Hepatocyte (in vitro differentiated cells): ENCODE measurements at regions not wholly inside any gene's neighbourhood (a gene's known extent, or its start where the extent isn't known, plus 50 kb on each side); places are given as distances from the start of the nearest gene placed in this dataset.

Experiments
- DNase-seq: peaks from one replicate; pipeline ENCODE4 v3.0.0-alpha.2; 2016; ENCODE audit warnings: low spot score
- H2AFZ ChIP-seq: fragments of 200-600 bp; sonication (generic); 2 replicates; pipeline ENCODE4 v1.6.0; 2016; ENCODE audit warnings: antibody characterized with exemption, mild to moderate bottlenecking
- H3K27ac ChIP-seq: fragments of 200-600 bp; sonication (generic); 2 replicates; pipeline ENCODE4 v1.5.1; 2016; ENCODE audit warnings: mild to moderate bottlenecking
- H3K27me3 ChIP-seq: fragments of 200-600 bp; sonication (generic); 2 replicates; pipeline ENCODE4 v1.6.1; 2016
- H3K36me3 ChIP-seq: fragments of 200-600 bp; sonication (generic); replicated peaks from 2 replicates; pipeline ENCODE4 v1.5.1; 2016; ENCODE audit warnings: low read depth; ENCODE audit not compliant: insufficient read depth
- H3K4me1 ChIP-seq: fragments of 200-600 bp; sonication (generic); 2 replicates; pipeline ENCODE4 v1.5.1; 2016; ENCODE audit warnings: mild to moderate bottlenecking, moderate library complexity; ENCODE audit not compliant: insufficient read depth
- H3K4me2 ChIP-seq: fragments of 200-600 bp; sonication (generic); 2 replicates; pipeline ENCODE4 v1.6.0; 2016
- H3K4me3 ChIP-seq: fragments of 200-600 bp; sonication (generic); 2 replicates; pipeline ENCODE4 v1.5.1; 2016; ENCODE audit warnings: mild to moderate bottlenecking
- H3K79me2 ChIP-seq: fragments of 200-600 bp; sonication (generic); 2 replicates; pipeline ENCODE4 v1.6.0; 2017; ENCODE audit warnings: mild to moderate bottlenecking
- H3K9me2 ChIP-seq: fragments of 200-600 bp; sonication (generic); replicated peaks from 2 replicates; pipeline ENCODE4 v1.6.0; 2017; ENCODE audit warnings: mild to moderate bottlenecking; ENCODE audit not compliant: insufficient read depth
- H3K9me3 ChIP-seq: fragments of 200-600 bp; sonication (generic); 2 replicates; pipeline ENCODE4 v1.5.1; 2016; ENCODE audit warnings: low read depth, mild to moderate bottlenecking
- H4K20me1 ChIP-seq: fragments of 200-600 bp; sonication (generic); 2 replicates; pipeline ENCODE4 v1.6.0; 2016; ENCODE audit warnings: mild to moderate bottlenecking; ENCODE audit not compliant: insufficient read depth, poor library complexity, severe bottlenecking
- EZH2 ChIP-seq: fragments of 200-600 bp; sonication (generic); IDR thresholded peaks from 2 replicates; pipeline ENCODE4 v1.6.1; 2016; ENCODE audit warnings: antibody characterized with exemption, mild to moderate bottlenecking, borderline replicate concordance
- EZH2phosphoT487 ChIP-seq: fragments of 200-600 bp; sonication (generic); IDR thresholded peaks from one replicate; pipeline ENCODE4 v1.6.1; 2018; ENCODE audit warnings: antibody characterized with exemption, mild to moderate bottlenecking, low read depth, moderate library complexity; ENCODE audit not compliant: unreplicated experiment, severe bottlenecking
- WGBS: methylation state at CpG from one replicate; pipeline ENCODE4 v1.1.6; 2016; ENCODE audit warnings: low lambda C conversion rate; ENCODE audit errors: missing lambda C conversion rate; 5-methylcytosine and 5-hydroxymethylcytosine counted together
- TF ChIP-seq, protein P1 (sequence below): fragments of 200-600 bp; sonication (generic); IDR thresholded peaks from 2 replicates; pipeline ENCODE4 v1.5.1; 2016; ENCODE audit warnings: antibody characterized with exemption, mild to moderate bottlenecking; ENCODE audit not compliant: poor library complexity

GRCh38 chr5:93196986-93197385 is 384.0 kb downstream of the NR2F1-AS1 start:
- Histone ChIP-seq H3K79me2 (no peaks in the 10 kb centered on the region), H3K27ac (no peak overlapping the region), H3K9me3 (no peaks in the 10 kb centered on the region), H3K36me3 (no peaks in the 10 kb centered on the region), H3K4me1 (peaks cover 17% of the 10 kb centered on the region), H2AFZ (no peak overlapping the region), H3K9me2 (no peaks in the 10 kb centered on the region), H4K20me1 (no peaks in the 10 kb centered on the region), H3K4me2 (no peak overlapping the region), H3K27me3 (no peaks in the 10 kb centered on the region), H3K4me3 (no peak overlapping the region)
- no peak for DNase-seq
- 75% methylated on average over 1 of the region's 1 CpG for WGBS
- TF ChIP-seq, protein P1, sequence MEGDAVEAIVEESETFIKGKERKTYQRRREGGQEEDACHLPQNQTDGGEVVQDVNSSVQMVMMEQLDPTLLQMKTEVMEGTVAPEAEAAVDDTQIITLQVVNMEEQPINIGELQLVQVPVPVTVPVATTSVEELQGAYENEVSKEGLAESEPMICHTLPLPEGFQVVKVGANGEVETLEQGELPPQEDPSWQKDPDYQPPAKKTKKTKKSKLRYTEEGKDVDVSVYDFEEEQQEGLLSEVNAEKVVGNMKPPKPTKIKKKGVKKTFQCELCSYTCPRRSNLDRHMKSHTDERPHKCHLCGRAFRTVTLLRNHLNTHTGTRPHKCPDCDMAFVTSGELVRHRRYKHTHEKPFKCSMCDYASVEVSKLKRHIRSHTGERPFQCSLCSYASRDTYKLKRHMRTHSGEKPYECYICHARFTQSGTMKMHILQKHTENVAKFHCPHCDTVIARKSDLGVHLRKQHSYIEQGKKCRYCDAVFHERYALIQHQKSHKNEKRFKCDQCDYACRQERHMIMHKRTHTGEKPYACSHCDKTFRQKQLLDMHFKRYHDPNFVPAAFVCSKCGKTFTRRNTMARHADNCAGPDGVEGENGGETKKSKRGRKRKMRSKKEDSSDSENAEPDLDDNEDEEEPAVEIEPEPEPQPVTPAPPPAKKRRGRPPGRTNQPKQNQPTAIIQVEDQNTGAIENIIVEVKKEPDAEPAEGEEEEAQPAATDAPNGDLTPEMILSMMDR, result no peak
- TF ChIP-seq EZH2phosphoT487 (no peak), EZH2 (no peak)

DNA sequence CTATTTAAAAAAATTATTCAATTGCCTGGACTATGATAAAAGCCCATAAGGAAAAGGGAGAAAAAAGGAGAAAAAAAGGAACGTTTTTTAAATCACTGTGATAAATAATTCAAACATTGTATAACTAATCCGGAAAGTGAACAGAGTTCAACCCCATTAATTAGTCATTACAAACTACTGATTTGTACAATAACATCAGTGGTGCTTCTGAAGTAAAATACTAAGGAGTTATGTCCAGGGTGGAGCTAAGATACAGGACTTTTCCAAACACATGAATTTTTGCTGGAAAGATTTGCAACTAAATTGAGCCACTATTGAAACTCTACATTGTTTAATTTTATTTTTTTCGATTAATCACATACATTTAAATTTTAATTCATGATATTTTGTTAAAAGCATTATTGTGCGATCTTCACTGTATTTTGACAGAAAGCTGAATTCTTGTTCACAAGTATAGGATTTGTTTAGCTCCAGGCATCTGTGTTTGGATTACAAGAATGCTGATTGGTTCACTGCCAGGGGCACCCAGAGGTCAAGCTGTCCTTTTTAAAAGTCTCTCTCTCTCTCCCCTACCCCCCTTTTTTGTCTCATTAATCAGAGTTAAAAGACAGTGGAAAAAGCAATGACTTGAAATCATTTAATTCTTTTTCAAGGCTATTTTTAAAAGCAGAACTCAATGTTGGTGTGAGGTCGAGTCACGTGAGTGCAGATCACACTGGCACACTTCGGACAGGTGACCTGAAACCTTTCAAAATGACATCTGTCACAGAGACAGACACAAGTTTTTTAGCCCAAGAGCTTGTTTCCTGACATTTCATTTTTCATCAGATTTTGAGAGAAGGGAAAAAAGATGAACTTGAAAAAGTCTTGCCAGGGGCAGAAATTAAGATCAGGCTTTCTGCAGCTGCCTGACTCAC is 387.3 kb downstream of the NR2F1-AS1 start:
- peaks cover 21% of the 10 kb centered on the region for H3K4me1 ChIP-seq
- no peak overlapping the region for H3K4me3 ChIP-seq
- no peaks in the 10 kb centered on the region for H3K9me3 ChIP-seq
- no peak overlapping the region for H2AFZ ChIP-seq
- H3K79me2 ChIP-seq, result no peaks in the 10 kb centered on the region
- 39% methylated on average over 7 of the region's 7 CpGs for WGBS
- H3K9me2 ChIP-seq, result no peaks in the 10 kb centered on the region
- H4K20me1 ChIP-seq, result no peaks in the 10 kb centered on the region
- H3K4me2 ChIP-seq, result no peak overlapping the region
- TF ChIP-seq EZH2phosphoT487 (no peak), EZH2 (no peak)
- TF ChIP-seq, protein P1, result no peak
- H3K27me3 ChIP-seq, result no peaks in the 10 kb centered on the region
- no peaks in the 10 kb centered on the region for H3K36me3 ChIP-seq
- DNase-seq, result no peak
- peak overlapping the region; percentile 37 for H3K27ac ChIP-seq

DNA sequence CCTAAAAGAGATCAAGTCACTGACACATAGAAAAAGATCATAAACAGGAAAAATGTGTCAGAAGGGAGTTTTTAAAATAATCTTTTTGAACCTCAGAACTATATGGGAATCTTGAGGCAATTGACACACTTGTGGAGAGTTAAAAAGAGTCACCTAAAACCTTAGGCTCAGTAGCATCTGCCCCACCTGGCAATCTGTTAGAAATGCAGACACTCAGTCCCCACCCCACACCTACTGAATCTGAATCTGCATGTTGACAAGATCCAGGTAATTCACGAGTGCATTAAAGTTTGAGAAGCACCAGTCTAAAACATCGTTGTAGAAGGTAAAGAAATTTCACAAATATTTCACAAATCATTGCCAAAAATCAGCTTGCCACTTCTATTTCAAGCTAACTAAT is 388.3 kb downstream of the NR2F1-AS1 start:
- no peak overlapping the region for H3K4me3 ChIP-seq
- H4K20me1 ChIP-seq, result no peaks in the 10 kb centered on the region
- H3K9me3 ChIP-seq, result no peaks in the 10 kb centered on the region
- no peaks in the 10 kb centered on the region for H3K36me3 ChIP-seq
- H2AFZ ChIP-seq, result no peak overlapping the region
- DNase-seq, result no peak
- no peaks in the 10 kb centered on the region for H3K9me2 ChIP-seq
- no peaks in the 10 kb centered on the region for H3K27me3 ChIP-seq
- peaks cover 21% of the 10 kb centered on the region for H3K4me1 ChIP-seq
- peak overlapping the region; percentile 37 for H3K27ac ChIP-seq
- no peak overlapping the region for H3K4me2 ChIP-seq
- no peaks in the 10 kb centered on the region for H3K79me2 ChIP-seq
- TF ChIP-seq EZH2, result no peak
- TF ChIP-seq EZH2phosphoT487, result no peak
- TF ChIP-seq, protein P1, result no peak
- WGBS, result 70% methylated on average over 2 of the region's 2 CpGs
